ENCODE measurements at regions not wholly inside any gene's neighbourhood (a gene's known extent, or its start where the extent isn't known, plus 50 kb on each side); places are given as distances from the start of the nearest gene placed in this dataset.

DNA sequence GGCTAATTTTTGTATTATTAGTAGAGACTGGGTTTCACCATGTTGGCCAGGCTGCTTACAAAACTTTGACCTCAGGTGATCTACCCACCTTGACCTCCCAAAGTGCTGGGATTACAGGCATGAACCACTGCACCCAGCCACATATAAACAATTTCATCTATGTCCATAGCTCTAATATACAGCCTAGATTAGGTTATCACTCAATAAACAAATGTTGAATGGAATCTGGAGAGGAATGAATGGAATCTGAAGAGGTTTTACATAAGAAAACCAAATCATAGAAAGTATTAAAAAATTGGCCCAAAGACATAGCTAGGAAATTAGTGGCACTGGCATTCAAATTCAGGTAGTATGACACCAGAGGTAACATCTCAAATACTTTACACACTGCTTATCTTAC lies 1401.4 kb upstream of the TENM4 start:
- Mint-ChIP-seq H3K4me3 (ENCODE audit: unreplicated experiment) (no peak overlapping the region), H3K9me3 (ENCODE audit: unreplicated experiment) (no peaks in the 10 kb centered on the region), H3K27ac (ENCODE audit: low read depth, unreplicated experiment) (peak overlapping the region; percentile 70), H3K27me3 (ENCODE audit: insufficient read depth, unreplicated experiment) (no peaks in the 10 kb centered on the region), H3K4me1 (ENCODE audit: insufficient read depth, unreplicated experiment) (peaks cover 13% of the 10 kb centered on the region), H3K36me3 (ENCODE audit: insufficient read depth, unreplicated experiment) (no peaks in the 10 kb centered on the region)
- intact Hi-C loops (cut with micrococcal nuclease) = no loop called here
- CTCF ChIA-PET = interaction anchor here (0.7 kb wide), 1 partner anchor 9 kb away, joined by 3 read pairs; no protein-coding TSS in a partner anchor
- TF ChIP-seq CTCF (IDR thresholded peaks at IDR 0.05; ENCODE audit: unreplicated experiment) = no peak
- no TSS peak for BruUV-seq (replicated peaks)
- POLR2A ChIA-PET = interaction anchor here (0.8 to 1.2 kb wide), 2 partner anchors 14 to 30 kb away, joined by 3 read pairs; no protein-coding TSS in a partner anchor
- DNase-seq (ENCODE audit: unreplicated experiment) = no peak

- no peak for TF ChIP-seq CTCF (IDR thresholded peaks at IDR 0.05; ENCODE audit: unreplicated experiment)
- H3K9me3 Mint-ChIP-seq (ENCODE audit: unreplicated experiment) = no peaks in the 10 kb centered on the region
- H3K36me3 Mint-ChIP-seq (ENCODE audit: insufficient read depth, unreplicated experiment) = no peaks in the 10 kb centered on the region
- no peak overlapping the region for H3K4me3 Mint-ChIP-seq (ENCODE audit: unreplicated experiment)
- CTCF ChIA-PET = no interaction called here
- H3K27ac Mint-ChIP-seq (ENCODE audit: low read depth, unreplicated experiment) = no peak overlapping the region
- peak; percentile 40 for DNase-seq (ENCODE audit: unreplicated experiment)
- H3K4me1 Mint-ChIP-seq (ENCODE audit: insufficient read depth, unreplicated experiment) = peaks cover 13% of the 10 kb centered on the region
- POLR2A ChIA-PET = interaction anchor here (1.2 kb wide), 1 partner anchor 31 kb away, joined by 3 read pairs; no protein-coding TSS in a partner anchor
- intact Hi-C loops (cut with micrococcal nuclease) = no loop called here
- no TSS peak for BruUV-seq (replicated peaks)
- H3K27me3 Mint-ChIP-seq (ENCODE audit: insufficient read depth, unreplicated experiment) = no peaks in the 10 kb centered on the region
These were observed 1400.8 kb upstream of the TENM4 start for GRCh38 chr11:80841675-80842074.

- TF ChIP-seq CTCF (IDR thresholded peaks at IDR 0.05; ENCODE audit: unreplicated experiment) = no peak
- BruUV-seq (replicated peaks) = no TSS peak
- Mint-ChIP-seq H3K4me1 (ENCODE audit: insufficient read depth, unreplicated experiment) (peaks cover 13% of the 10 kb centered on the region), H3K27me3 (ENCODE audit: insufficient read depth, unreplicated experiment) (no peaks in the 10 kb centered on the region), H3K36me3 (ENCODE audit: insufficient read depth, unreplicated experiment) (no peaks in the 10 kb centered on the region), H3K27ac (ENCODE audit: low read depth, unreplicated experiment) (no peak overlapping the region), H3K4me3 (ENCODE audit: unreplicated experiment) (no peak overlapping the region), H3K9me3 (ENCODE audit: unreplicated experiment) (no peaks in the 10 kb centered on the region)
- intact Hi-C loops (cut with micrococcal nuclease) = no loop called here
- ChIA-PET POLR2A (no interaction called here), CTCF (interaction anchor here (0.6 to 1.2 kb wide), 3 partner anchors 10 to 1741 kb away, joined by 3 to 4 read pairs (median 4); no protein-coding TSS in a partner anchor)
- no peak for DNase-seq (ENCODE audit: unreplicated experiment)
These were observed 1397.3 kb upstream of the TENM4 start for GRCh38 chr11:80838153-80838552.

DNA sequence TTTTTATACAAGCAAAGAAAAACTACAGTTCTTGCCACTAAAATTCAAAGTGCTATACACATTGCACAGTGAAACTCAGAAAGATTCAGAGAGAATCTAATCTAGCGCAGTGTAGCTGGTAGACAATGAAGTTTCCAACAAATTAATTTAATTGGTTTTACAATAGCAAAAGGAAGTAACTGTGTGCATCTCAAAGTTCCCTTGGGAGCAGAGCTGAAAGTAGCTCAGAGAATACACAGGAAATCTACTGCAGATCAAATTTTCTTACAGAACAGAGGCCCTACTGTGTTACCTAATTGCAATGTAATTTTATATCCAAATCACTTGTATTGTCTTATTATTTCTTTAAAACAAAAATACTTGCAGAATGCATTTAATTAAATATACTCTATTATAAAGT lies 1396.2 kb upstream of the TENM4 start:
- no peak for TF ChIP-seq CTCF (IDR thresholded peaks at IDR 0.05; ENCODE audit: unreplicated experiment)
- no peak overlapping the region for H3K27ac Mint-ChIP-seq (ENCODE audit: low read depth, unreplicated experiment)
- DNase-seq (ENCODE audit: unreplicated experiment) = no peak
- ChIA-PET POLR2A (no interaction called here), CTCF (interaction anchor here (1.2 kb wide), 1 partner anchor 9 kb away, joined by 4 read pairs; no protein-coding TSS in a partner anchor)
- H3K27me3 Mint-ChIP-seq (ENCODE audit: insufficient read depth, unreplicated experiment) = no peaks in the 10 kb centered on the region
- H3K4me1 Mint-ChIP-seq (ENCODE audit: insufficient read depth, unreplicated experiment) = peaks cover 7% of the 10 kb centered on the region
- intact Hi-C loops (cut with micrococcal nuclease) = no loop called here
- H3K9me3 Mint-ChIP-seq (ENCODE audit: unreplicated experiment) = no peaks in the 10 kb centered on the region
- no TSS peak for BruUV-seq (replicated peaks)
- H3K4me3 Mint-ChIP-seq (ENCODE audit: unreplicated experiment) = no peak overlapping the region
- H3K36me3 Mint-ChIP-seq (ENCODE audit: insufficient read depth, unreplicated experiment) = no peaks in the 10 kb centered on the region

Measured in MCF 10A (cell line).